ENCODE measurements at regions not wholly inside any gene's neighbourhood (a gene's known extent, or its start where the extent isn't known, plus 50 kb on each side); places are given as distances from the start of the nearest gene placed in this dataset.

DNA sequence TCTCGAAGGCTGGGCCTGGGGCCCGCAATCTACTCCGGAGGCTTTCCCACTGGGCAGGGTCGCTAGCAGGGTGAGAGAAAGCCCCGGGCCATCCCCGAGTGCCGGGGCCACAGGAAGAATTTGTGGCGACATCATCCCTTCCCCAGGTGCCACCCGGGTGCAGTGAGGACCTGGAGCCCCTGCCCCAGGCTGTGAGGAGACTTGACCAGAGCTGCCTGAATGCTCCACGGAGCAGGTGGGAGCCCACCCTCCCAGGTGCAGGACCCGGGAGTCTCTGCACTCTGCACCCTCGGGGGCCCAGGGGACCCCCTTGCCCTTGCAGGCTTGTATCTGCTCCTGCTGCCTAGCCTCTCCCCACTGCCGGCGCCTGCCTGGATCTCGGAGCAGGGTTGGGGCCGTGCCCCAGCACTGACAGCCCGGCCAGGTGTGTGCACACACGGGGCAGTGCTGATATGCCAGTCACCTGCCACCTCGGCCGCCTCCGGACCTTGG is 67.5 kb upstream of the RGS7 start:
- Histone ChIP-seq H3K79me2 (ENCODE audit: low read length) (no peaks in the 10 kb centered on the region), H3K4me1 (ENCODE audit: low read length) (peaks cover 10% of the 10 kb centered on the region; the same call in 1 of the 2 replicates), H3K4me3 (ENCODE audit: low read length) (peak overlapping the region; percentile 62; the same call in 1 of the 2 replicates), H2AFZ (ENCODE audit: low read length) (no peak overlapping the region; the same call in 1 of the 2 replicates), H4K20me1 (ENCODE audit: insufficient read depth, low read depth, low read length) (no peaks in the 10 kb centered on the region), H3K9me2 (replicated peaks; ENCODE audit: insufficient read depth, low read length) (no peaks in the 10 kb centered on the region), H3K36me3 (ENCODE audit: insufficient read depth, low read length) (no peaks in the 10 kb centered on the region), H3K27me3 (ENCODE audit: low read length) (no peaks in the 10 kb centered on the region), H3K27ac (ENCODE audit: low read length) (no peak overlapping the region), H3K9me3 (ENCODE audit: low read length) (no peaks in the 10 kb centered on the region), H3K9ac (ENCODE audit: low read length) (peak overlapping the region; percentile 39; the same call in 1 of the 2 replicates), H3K4me2 (ENCODE audit: low read depth, low read length, poor library complexity, severe bottlenecking) (peak overlapping the region; percentile 50)
- no peak for DNase-seq

DNA sequence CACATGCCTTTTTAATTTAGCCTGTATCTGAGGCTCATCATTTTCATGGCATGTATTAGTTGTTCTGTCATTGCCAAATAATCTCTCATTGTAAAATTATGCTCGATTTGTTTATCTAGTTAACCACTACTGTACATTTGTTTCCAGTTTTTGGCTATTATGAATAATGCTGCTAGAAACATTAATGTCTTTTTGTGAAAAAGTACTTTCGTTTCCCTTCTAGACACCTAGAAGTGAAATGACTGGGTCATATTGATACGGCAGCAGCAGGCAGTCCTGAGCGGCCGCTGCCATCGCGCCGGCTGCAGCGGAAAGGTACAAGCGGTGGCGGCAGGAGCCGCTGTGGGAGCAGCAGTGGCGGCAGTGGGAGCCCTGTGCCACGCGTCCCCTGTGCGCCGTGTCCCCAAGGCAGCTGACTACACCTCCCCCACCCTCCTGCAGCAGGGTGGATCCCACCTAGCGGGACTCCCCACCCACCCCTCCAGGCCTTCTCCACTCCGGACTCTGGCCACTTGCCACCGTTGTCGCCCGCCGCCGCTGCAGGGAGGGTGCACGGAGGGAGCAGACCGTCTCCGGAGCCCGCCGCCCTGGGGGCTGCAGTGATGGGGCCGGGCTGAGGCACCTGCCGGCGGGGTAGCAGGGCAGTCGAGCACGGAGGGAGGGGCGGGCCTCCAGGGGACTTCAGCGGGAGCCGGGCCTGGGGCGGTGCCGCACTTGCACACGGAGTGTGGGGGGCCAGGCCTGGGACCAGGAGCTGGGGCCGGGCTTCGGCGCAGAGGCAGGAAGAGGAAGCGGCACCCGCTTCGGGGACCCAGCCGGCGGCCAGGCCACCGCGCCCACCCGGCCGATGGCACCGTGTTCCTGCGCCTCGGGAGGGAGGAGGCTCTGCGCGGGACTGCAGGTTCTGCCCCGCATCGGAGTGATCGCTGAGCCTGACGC is 66.8 kb upstream of the RGS7 start:
- no peak for DNase-seq
- peak overlapping the region; percentile 27; the same call in 1 of the 2 replicates for H2AFZ ChIP-seq (ENCODE audit: low read length)

DNA sequence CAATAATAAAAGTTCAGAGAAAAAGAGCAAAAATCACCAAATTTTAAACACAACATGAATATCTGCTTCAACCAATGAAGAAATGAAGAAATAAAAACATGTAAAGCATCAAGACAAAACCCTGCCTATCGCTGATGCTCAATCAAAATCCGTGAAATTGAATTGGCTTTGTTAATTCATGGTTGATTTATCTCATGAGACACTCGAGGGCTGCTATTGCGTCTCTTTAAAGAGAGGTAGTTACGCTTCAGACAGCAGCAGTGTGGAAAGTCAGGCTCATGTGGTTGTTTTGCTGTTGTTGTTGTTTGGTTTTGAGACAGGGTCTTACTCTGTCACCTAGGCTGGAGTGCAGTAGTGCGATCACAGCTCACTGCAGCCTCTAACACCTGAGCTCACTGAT is 65.5 kb upstream of the RGS7 start:
- H3K27ac ChIP-seq (ENCODE audit: low read length): no peak overlapping the region
- H3K79me2 ChIP-seq (ENCODE audit: low read length): no peaks in the 10 kb centered on the region
- no peak for DNase-seq
- H2AFZ ChIP-seq (ENCODE audit: low read length): no peak overlapping the region
- no peaks in the 10 kb centered on the region for H3K27me3 ChIP-seq (ENCODE audit: low read length)
- H3K9me2 ChIP-seq (replicated peaks; ENCODE audit: insufficient read depth, low read length): no peaks in the 10 kb centered on the region
- no peaks in the 10 kb centered on the region for H3K9me3 ChIP-seq (ENCODE audit: low read length)
- no peak overlapping the region for H3K4me3 ChIP-seq (ENCODE audit: low read length)
- H3K36me3 ChIP-seq (ENCODE audit: insufficient read depth, low read length): no peaks in the 10 kb centered on the region
- H4K20me1 ChIP-seq (ENCODE audit: insufficient read depth, low read depth, low read length): no peaks in the 10 kb centered on the region
- H3K9ac ChIP-seq (ENCODE audit: low read length): no peak overlapping the region
- H3K4me2 ChIP-seq (ENCODE audit: low read depth, low read length, poor library complexity, severe bottlenecking): no peak overlapping the region
- H3K4me1 ChIP-seq (ENCODE audit: low read length): peaks cover 10% of the 10 kb centered on the region; the same call in 1 of the 2 replicates

More for the DNA sequence above, 66.8 kb upstream of the RGS7 start:
- no peaks in the 10 kb centered on the region for H3K9me2 ChIP-seq (replicated peaks; ENCODE audit: insufficient read depth, low read length)
- H3K36me3 ChIP-seq (ENCODE audit: insufficient read depth, low read length): no peaks in the 10 kb centered on the region
- H3K27ac ChIP-seq (ENCODE audit: low read length): no peak overlapping the region
- H3K27me3 ChIP-seq (ENCODE audit: low read length): no peaks in the 10 kb centered on the region
- H3K4me1 ChIP-seq (ENCODE audit: low read length): peaks cover 10% of the 10 kb centered on the region; the same call in 1 of the 2 replicates
- peak overlapping the region; percentile 62; the same call in 1 of the 2 replicates for H3K4me3 ChIP-seq (ENCODE audit: low read length)
- H3K79me2 ChIP-seq (ENCODE audit: low read length): no peaks in the 10 kb centered on the region
- H3K9ac ChIP-seq (ENCODE audit: low read length): peak overlapping the region; percentile 39
- no peaks in the 10 kb centered on the region for H3K9me3 ChIP-seq (ENCODE audit: low read length)
- no peaks in the 10 kb centered on the region for H4K20me1 ChIP-seq (ENCODE audit: insufficient read depth, low read depth, low read length)
- peak overlapping the region; percentile 50 for H3K4me2 ChIP-seq (ENCODE audit: low read depth, low read length, poor library complexity, severe bottlenecking)

DNA sequence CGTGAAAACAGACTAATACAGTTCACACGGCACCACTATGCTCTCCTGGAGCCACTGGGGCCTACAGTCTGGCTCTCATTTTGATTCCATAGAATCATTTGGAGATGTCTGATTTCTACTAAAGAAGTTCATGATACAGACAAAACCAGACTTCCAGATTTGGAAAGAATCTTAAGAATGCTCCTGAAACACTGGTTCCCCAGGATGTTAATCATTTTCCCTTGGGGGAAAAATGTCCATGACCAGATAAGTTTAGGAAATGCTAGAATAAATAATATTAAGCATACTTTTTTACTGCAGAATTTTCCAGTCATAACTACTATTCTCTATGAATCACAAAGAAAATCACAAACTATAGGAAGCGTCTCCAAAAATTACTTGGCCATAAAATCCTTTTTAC is 63.0 kb upstream of the RGS7 start:
- no peaks in the 10 kb centered on the region for H3K27me3 ChIP-seq (ENCODE audit: low read length)
- H3K9me3 ChIP-seq (ENCODE audit: low read length): no peaks in the 10 kb centered on the region
- no peak overlapping the region for H3K27ac ChIP-seq (ENCODE audit: low read length)
- no peak overlapping the region for H3K4me2 ChIP-seq (ENCODE audit: low read depth, low read length, poor library complexity, severe bottlenecking)
- H3K9me2 ChIP-seq (replicated peaks; ENCODE audit: insufficient read depth, low read length): no peaks in the 10 kb centered on the region
- H3K9ac ChIP-seq (ENCODE audit: low read length): no peak overlapping the region
- H3K79me2 ChIP-seq (ENCODE audit: low read length): no peaks in the 10 kb centered on the region
- no peaks in the 10 kb centered on the region for H3K36me3 ChIP-seq (ENCODE audit: insufficient read depth, low read length)
- peaks cover 10% of the 10 kb centered on the region; the same call in 1 of the 2 replicates for H3K4me1 ChIP-seq (ENCODE audit: low read length)
- H3K4me3 ChIP-seq (ENCODE audit: low read length): no peak overlapping the region
- H2AFZ ChIP-seq (ENCODE audit: low read length): no peak overlapping the region
- no peak for DNase-seq
- H4K20me1 ChIP-seq (ENCODE audit: insufficient read depth, low read depth, low read length): no peaks in the 10 kb centered on the region

DNA sequence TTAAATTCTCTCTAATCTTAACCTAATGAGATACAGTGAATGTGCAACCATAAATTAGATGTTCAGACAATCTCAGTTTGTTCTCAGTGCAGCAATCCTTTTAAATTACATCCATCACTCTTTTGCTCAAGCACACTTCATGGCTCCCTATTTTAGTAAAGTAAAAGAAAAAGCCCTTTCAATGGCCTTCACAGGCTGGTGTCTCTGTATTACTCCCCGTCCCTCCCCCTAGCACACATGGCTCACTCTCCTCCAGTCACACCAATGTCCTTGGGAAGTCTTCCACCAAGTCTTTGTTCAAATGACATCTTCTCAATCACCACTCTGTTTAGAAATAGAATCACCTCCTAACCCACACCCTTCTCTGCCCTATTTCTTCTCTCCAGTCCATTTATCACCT is 60.3 kb upstream of the RGS7 start:
- H3K27me3 ChIP-seq (ENCODE audit: low read length): no peaks in the 10 kb centered on the region
- no peaks in the 10 kb centered on the region for H3K4me1 ChIP-seq (ENCODE audit: low read length)
- H3K4me3 ChIP-seq (ENCODE audit: low read length): no peak overlapping the region
- H3K27ac ChIP-seq (ENCODE audit: low read length): no peak overlapping the region
- no peaks in the 10 kb centered on the region for H3K9me3 ChIP-seq (ENCODE audit: low read length)
- no peaks in the 10 kb centered on the region for H4K20me1 ChIP-seq (ENCODE audit: insufficient read depth, low read depth, low read length)
- no peak overlapping the region for H3K9ac ChIP-seq (ENCODE audit: low read length)
- H2AFZ ChIP-seq (ENCODE audit: low read length): no peak overlapping the region
- no peak for DNase-seq
- no peaks in the 10 kb centered on the region for H3K36me3 ChIP-seq (ENCODE audit: insufficient read depth, low read length)
- no peaks in the 10 kb centered on the region for H3K9me2 ChIP-seq (replicated peaks; ENCODE audit: insufficient read depth, low read length)
- H3K79me2 ChIP-seq (ENCODE audit: low read length): no peaks in the 10 kb centered on the region
- no peak overlapping the region for H3K4me2 ChIP-seq (ENCODE audit: low read depth, low read length, poor library complexity, severe bottlenecking)

DNA sequence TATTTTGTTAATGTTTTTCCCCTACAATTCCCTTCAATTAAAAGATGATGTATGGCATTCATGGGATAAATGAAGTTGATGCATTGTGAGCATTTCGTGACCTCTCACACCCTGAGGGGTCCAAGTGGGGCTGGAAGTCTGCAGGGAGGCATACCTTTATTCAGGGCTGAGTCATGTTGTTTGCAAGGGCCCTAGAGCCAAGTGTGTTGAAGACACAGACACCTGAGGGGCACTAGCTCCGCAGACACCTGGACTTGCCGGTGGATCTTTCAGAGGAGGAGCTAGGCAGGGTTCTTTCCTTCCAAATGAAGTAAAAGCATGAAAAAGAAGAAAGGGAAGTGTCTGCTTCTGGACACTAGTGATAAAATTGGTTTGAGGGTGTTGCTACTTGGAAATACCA is 57.0 kb upstream of the RGS7 start:
- Histone ChIP-seq H3K4me1 (ENCODE audit: low read length) (no peaks in the 10 kb centered on the region), H3K27me3 (ENCODE audit: low read length) (no peaks in the 10 kb centered on the region), H3K36me3 (ENCODE audit: insufficient read depth, low read length) (no peaks in the 10 kb centered on the region), H2AFZ (ENCODE audit: low read length) (no peak overlapping the region), H3K9me2 (replicated peaks; ENCODE audit: insufficient read depth, low read length) (no peaks in the 10 kb centered on the region), H3K79me2 (ENCODE audit: low read length) (no peaks in the 10 kb centered on the region), H3K27ac (ENCODE audit: low read length) (no peak overlapping the region), H4K20me1 (ENCODE audit: insufficient read depth, low read depth, low read length) (no peaks in the 10 kb centered on the region), H3K4me2 (ENCODE audit: low read depth, low read length, poor library complexity, severe bottlenecking) (no peak overlapping the region), H3K9me3 (ENCODE audit: low read length) (no peaks in the 10 kb centered on the region), H3K9ac (ENCODE audit: low read length) (no peak overlapping the region), H3K4me3 (ENCODE audit: low read length) (no peak overlapping the region)
- DNase-seq: no peak

DNA sequence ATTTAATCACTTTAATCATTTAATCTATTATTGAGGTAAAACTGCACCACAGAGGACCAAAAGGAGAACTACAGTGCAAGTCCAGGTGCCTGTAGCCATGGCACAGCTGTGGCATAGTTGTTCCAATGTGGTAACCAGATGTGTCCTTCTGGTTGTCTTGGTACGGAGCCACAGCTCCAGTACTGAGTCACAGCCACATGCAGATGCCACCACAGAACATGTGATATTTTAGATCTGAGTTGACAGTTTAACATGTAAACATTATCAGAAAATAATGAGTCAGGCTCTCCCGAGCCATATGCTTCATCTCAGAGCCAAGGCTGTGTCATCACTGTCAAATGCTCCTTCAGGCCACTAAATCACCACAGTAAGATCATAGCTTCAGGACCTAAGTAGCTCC is 56.4 kb upstream of the RGS7 start:
- no peaks in the 10 kb centered on the region for H4K20me1 ChIP-seq (ENCODE audit: insufficient read depth, low read depth, low read length)
- H3K9me3 ChIP-seq (ENCODE audit: low read length): no peaks in the 10 kb centered on the region
- no peak overlapping the region for H2AFZ ChIP-seq (ENCODE audit: low read length)
- no peaks in the 10 kb centered on the region for H3K9me2 ChIP-seq (replicated peaks; ENCODE audit: insufficient read depth, low read length)
- H3K4me1 ChIP-seq (ENCODE audit: low read length): no peaks in the 10 kb centered on the region
- H3K36me3 ChIP-seq (ENCODE audit: insufficient read depth, low read length): no peaks in the 10 kb centered on the region
- no peaks in the 10 kb centered on the region for H3K79me2 ChIP-seq (ENCODE audit: low read length)
- no peak overlapping the region for H3K4me2 ChIP-seq (ENCODE audit: low read depth, low read length, poor library complexity, severe bottlenecking)
- DNase-seq: no peak
- H3K27me3 ChIP-seq (ENCODE audit: low read length): no peaks in the 10 kb centered on the region
- H3K4me3 ChIP-seq (ENCODE audit: low read length): no peak overlapping the region
- H3K9ac ChIP-seq (ENCODE audit: low read length): no peak overlapping the region
- H3K27ac ChIP-seq (ENCODE audit: low read length): no peak overlapping the region

DNA sequence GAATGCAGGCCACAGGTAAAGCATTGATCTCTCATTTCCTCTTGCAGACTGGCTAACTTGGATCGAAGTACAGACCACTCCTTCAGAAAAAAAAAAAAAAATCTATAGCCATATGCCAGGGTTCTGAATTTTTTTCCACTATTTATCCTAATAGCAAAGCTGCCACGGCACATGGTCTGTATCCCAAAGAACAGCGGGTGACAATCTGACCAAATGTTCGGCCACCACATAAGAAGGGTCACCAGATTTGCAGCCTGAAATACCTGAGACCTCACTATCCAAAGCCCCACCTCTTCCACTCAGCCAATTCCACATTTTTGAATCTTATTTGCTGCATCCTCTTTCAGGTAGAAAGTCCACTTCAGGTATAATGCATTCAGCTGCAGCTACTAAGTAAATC is 55.6 kb upstream of the RGS7 start:
- Histone ChIP-seq H3K79me2 (ENCODE audit: low read length) (no peaks in the 10 kb centered on the region), H3K4me1 (ENCODE audit: low read length) (no peaks in the 10 kb centered on the region), H3K36me3 (ENCODE audit: insufficient read depth, low read length) (no peaks in the 10 kb centered on the region), H4K20me1 (ENCODE audit: insufficient read depth, low read depth, low read length) (no peaks in the 10 kb centered on the region), H3K4me2 (ENCODE audit: low read depth, low read length, poor library complexity, severe bottlenecking) (no peak overlapping the region), H2AFZ (ENCODE audit: low read length) (no peak overlapping the region), H3K27me3 (ENCODE audit: low read length) (no peaks in the 10 kb centered on the region), H3K9ac (ENCODE audit: low read length) (no peak overlapping the region), H3K4me3 (ENCODE audit: low read length) (no peak overlapping the region), H3K27ac (ENCODE audit: low read length) (no peak overlapping the region), H3K9me3 (ENCODE audit: low read length) (no peaks in the 10 kb centered on the region), H3K9me2 (replicated peaks; ENCODE audit: insufficient read depth, low read length) (no peaks in the 10 kb centered on the region)
- DNase-seq: no peak

All from Karpas-422 (cell line).